ENCODE measurements at regions not wholly inside any gene's neighbourhood (a gene's known extent, or its start where the extent isn't known, plus 50 kb on each side); places are given as distances from the start of the nearest gene placed in this dataset.

GRCh38 chr11:112786886-112787530 lies 174.2 kb upstream of the NCAM1 start:
- DNase-seq (ENCODE audit: low spot score), result no peak

- no peak for DNase-seq (ENCODE audit: low spot score)
Measured at GRCh38 chr11:112789481-112789880, 171.7 kb upstream of the NCAM1 start.

- DNase-seq (ENCODE audit: low spot score), result no peak
Measured at GRCh38 chr11:112790286-112790685, 170.9 kb upstream of the NCAM1 start.

- DNase-seq (ENCODE audit: low spot score), result no peak
Measured at GRCh38 chr11:112792070-112792469, 169.2 kb upstream of the NCAM1 start.

GRCh38 chr11:112793416-112793815 lies 167.8 kb upstream of the NCAM1 start:
- no peak for DNase-seq (ENCODE audit: low spot score)

- DNase-seq (ENCODE audit: low spot score), result no peak
Measured at GRCh38 chr11:112794331-112794846, 166.8 kb upstream of the NCAM1 start.

- peak; percentile 9 for DNase-seq (ENCODE audit: low spot score)
Measured at GRCh38 chr11:112795142-112795815, 165.9 kb upstream of the NCAM1 start.

GRCh38 chr11:112795911-112796649 lies 165.1 kb upstream of the NCAM1 start:
- DNase-seq (ENCODE audit: low spot score), result no peak

GRCh38 chr11:112797092-112797491 lies 164.1 kb upstream of the NCAM1 start:
- DNase-seq (ENCODE audit: low spot score), result no peak

- peak; percentile 24 for DNase-seq (ENCODE audit: low spot score)
Measured at GRCh38 chr11:112797648-112798293, 163.4 kb upstream of the NCAM1 start.

GRCh38 chr11:112801025-112801816 lies 160.0 kb upstream of the NCAM1 start:
- DNase-seq (ENCODE audit: low spot score), result no peak

- no peak for DNase-seq (ENCODE audit: low spot score)
Measured at GRCh38 chr11:112801817-112802088, 159.5 kb upstream of the NCAM1 start.

- no peak for DNase-seq (ENCODE audit: low spot score)
Measured at GRCh38 chr11:112805658-112806057, 155.6 kb upstream of the NCAM1 start.

GRCh38 chr11:112806256-112806655 lies 155.0 kb upstream of the NCAM1 start:
- DNase-seq (ENCODE audit: low spot score), result no peak

- DNase-seq (ENCODE audit: low spot score), result no peak
Measured at GRCh38 chr11:112806876-112807275, 154.3 kb upstream of the NCAM1 start.

GRCh38 chr11:112809429-112809828 lies 151.8 kb upstream of the NCAM1 start:
- no peak for DNase-seq (ENCODE audit: low spot score)

GRCh38 chr11:112810951-112811350 lies 150.3 kb upstream of the NCAM1 start:
- no peak for DNase-seq (ENCODE audit: low spot score)

GRCh38 chr11:112811783-112812182 lies 149.4 kb upstream of the NCAM1 start:
- DNase-seq (ENCODE audit: low spot score), result no peak

- DNase-seq (ENCODE audit: low spot score), result no peak
Measured at GRCh38 chr11:112812729-112813128, 148.5 kb upstream of the NCAM1 start.

GRCh38 chr11:112814168-112814567 lies 147.1 kb upstream of the NCAM1 start:
- DNase-seq (ENCODE audit: low spot score), result no peak

GRCh38 chr11:112817376-112817775 lies 143.8 kb upstream of the NCAM1 start:
- DNase-seq (ENCODE audit: low spot score), result no peak

All from hematopoietic multipotent progenitor cell treated with erythropoietin and hydrocortisone succinate and interleukin-3 and kit ligand, for 17 days (in vitro differentiated cells).